ENCODE measurements at regions not wholly inside any gene's neighbourhood (a gene's known extent, or its start where the extent isn't known, plus 50 kb on each side); places are given as distances from the start of the nearest gene placed in this dataset.

- Histone ChIP-seq H3K9me3 (no peaks in the 10 kb centered on the region), H3K27ac (no peak overlapping the region), H3K27me3 (replicated peaks; ENCODE audit: insufficient read depth) (no peaks in the 10 kb centered on the region), H3K4me1 (replicated peaks) (no peaks in the 10 kb centered on the region), H3K36me3 (no peaks in the 10 kb centered on the region), H3K4me3 (no peak overlapping the region)
- no peak for TF ChIP-seq CTCF (IDR thresholded peaks at IDR 0.05)
- TF ChIP-seq POLR2A (IDR thresholded peaks at IDR 0.05): no peak
- no peak for TF ChIP-seq POLR2AphosphoS5 (IDR thresholded peaks at IDR 0.05)
- intact Hi-C loops (cut with DNase I): no loop called here
- no peak for DNase-seq (ENCODE audit: low spot score)
- WGBS: 64% methylated on average over 1 of the region's 1 CpG
Observed at GRCh38 chr11:39236916-39237315, 2222.5 kb downstream of the LRRC4C start.

GRCh38 chr11:39221550-39222138, 2237.8 kb downstream of the LRRC4C start:
- TF ChIP-seq POLR2AphosphoS5 (IDR thresholded peaks at IDR 0.05) (no peak), CTCF (IDR thresholded peaks at IDR 0.05) (no peak), POLR2A (IDR thresholded peaks at IDR 0.05) (no peak)
- H3K4me1 ChIP-seq (replicated peaks): no peaks in the 10 kb centered on the region
- H3K36me3 ChIP-seq: no peaks in the 10 kb centered on the region
- no peaks in the 10 kb centered on the region for H3K27me3 ChIP-seq (replicated peaks; ENCODE audit: insufficient read depth)
- intact Hi-C loops (cut with DNase I): no loop called here
- 18% methylated on average over 3 of the region's 3 CpGs for WGBS
- DNase-seq (ENCODE audit: low spot score): no peak
- H3K4me3 ChIP-seq: no peak overlapping the region
- H3K9me3 ChIP-seq: no peaks in the 10 kb centered on the region
- no peak overlapping the region for H3K27ac ChIP-seq

DNA sequence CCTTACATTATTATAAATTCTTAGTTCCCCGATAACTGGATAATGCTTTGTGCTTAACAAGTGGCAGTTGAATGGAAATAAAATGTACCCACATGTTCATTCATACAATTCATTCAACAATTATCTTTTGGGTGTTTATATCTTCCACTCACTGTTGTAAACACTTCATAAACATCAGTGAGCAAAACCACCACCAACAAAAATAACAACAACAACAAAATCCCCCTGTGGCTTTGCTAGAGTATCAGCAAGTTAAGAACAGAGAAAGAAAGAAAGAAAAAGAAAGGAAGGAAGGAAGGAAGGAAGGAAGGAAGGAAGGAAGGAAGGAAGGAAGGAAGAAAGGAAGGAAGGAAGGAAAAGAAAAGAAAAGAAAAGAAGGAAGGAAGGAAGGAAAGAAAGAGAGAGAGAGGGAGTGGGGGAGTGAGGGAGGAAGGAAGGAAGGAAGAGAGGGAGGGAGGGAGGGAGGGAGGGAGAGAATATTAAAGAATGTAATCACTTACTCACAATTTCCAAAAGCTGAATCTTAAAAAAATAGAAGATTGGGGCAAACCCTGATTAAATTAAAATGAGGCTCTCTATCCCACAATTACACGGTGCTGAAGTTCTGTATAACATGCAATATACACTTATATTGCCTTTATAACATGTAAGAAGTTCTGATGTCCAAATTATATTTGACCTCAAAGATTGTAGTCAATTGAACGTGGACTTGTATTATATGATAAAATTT, 2238.8 kb downstream of the LRRC4C start:
- Histone ChIP-seq H3K27me3 (replicated peaks; ENCODE audit: insufficient read depth) (no peaks in the 10 kb centered on the region), H3K27ac (no peak overlapping the region), H3K4me3 (no peak overlapping the region), H3K9me3 (no peaks in the 10 kb centered on the region), H3K36me3 (no peaks in the 10 kb centered on the region), H3K4me1 (replicated peaks) (no peaks in the 10 kb centered on the region)
- no peak for TF ChIP-seq CTCF (IDR thresholded peaks at IDR 0.05)
- no peak for TF ChIP-seq POLR2AphosphoS5 (IDR thresholded peaks at IDR 0.05)
- TF ChIP-seq POLR2A (IDR thresholded peaks at IDR 0.05): no peak
- intact Hi-C loops (cut with DNase I): no loop called here
- WGBS: 87% methylated on average over 3 of the region's 3 CpGs
- DNase-seq (ENCODE audit: low spot score): no peak

- H3K36me3 ChIP-seq: no peaks in the 10 kb centered on the region
- H3K27me3 ChIP-seq (replicated peaks; ENCODE audit: insufficient read depth): no peaks in the 10 kb centered on the region
- TF ChIP-seq CTCF (IDR thresholded peaks at IDR 0.05): no peak
- no peak for TF ChIP-seq POLR2A (IDR thresholded peaks at IDR 0.05)
- TF ChIP-seq POLR2AphosphoS5 (IDR thresholded peaks at IDR 0.05): no peak
- no peaks in the 10 kb centered on the region for H3K9me3 ChIP-seq
- H3K4me3 ChIP-seq: no peak overlapping the region
- intact Hi-C loops (cut with DNase I): no loop called here
- H3K4me1 ChIP-seq (replicated peaks): no peaks in the 10 kb centered on the region
- no peak overlapping the region for H3K27ac ChIP-seq
- 93% methylated on average over 1 of the region's 1 CpG for WGBS
- no peak for DNase-seq (ENCODE audit: low spot score)
Observed at GRCh38 chr11:39220069-39220468, 2239.4 kb downstream of the LRRC4C start.

DNA sequence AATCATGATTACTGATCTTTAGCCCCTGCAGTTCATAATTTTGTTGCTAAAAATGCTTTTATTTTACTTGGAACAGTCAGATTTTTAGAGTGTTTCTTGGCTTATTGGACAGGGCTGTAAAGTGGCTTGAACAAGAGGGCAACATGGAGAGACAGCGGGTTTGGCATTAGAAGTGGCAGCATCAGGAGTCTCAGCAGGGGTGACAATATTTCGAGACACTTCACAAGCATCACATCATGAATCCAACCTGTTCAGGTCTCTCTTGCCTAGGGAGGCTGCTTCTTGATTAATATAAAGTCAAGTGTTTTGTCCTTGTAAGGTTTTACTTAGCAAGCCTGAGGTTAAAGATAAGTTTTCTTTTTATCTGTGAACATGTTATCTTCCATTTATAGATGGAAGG, 2249.5 kb downstream of the LRRC4C start:
- H3K36me3 ChIP-seq: no peaks in the 10 kb centered on the region
- no peaks in the 10 kb centered on the region for H3K27me3 ChIP-seq (replicated peaks; ENCODE audit: insufficient read depth)
- H3K4me3 ChIP-seq: no peak overlapping the region
- H3K4me1 ChIP-seq (replicated peaks): no peaks in the 10 kb centered on the region
- WGBS: 94% methylated on average over 2 of the region's 2 CpGs
- H3K27ac ChIP-seq: no peak overlapping the region
- TF ChIP-seq POLR2A (IDR thresholded peaks at IDR 0.05) (no peak), POLR2AphosphoS5 (IDR thresholded peaks at IDR 0.05) (no peak), CTCF (IDR thresholded peaks at IDR 0.05) (no peak)
- DNase-seq (ENCODE audit: low spot score): no peak
- H3K9me3 ChIP-seq: no peaks in the 10 kb centered on the region
- intact Hi-C loops (cut with DNase I): no loop called here
